Natural killer cell (primary cell): ENCODE measurements at regions not wholly inside any gene's neighbourhood (a gene's known extent, or its start where the extent isn't known, plus 50 kb on each side); places are given as distances from the start of the nearest gene placed in this dataset.

Experiments
- ATAC-seq, 3 donors: fragments of 150-1000 bp in 2 of 3; fragments of 200-7000 bp in 1 of 3; cut with Tn5 transposase; 1 replicate in 1 of 3; 2 replicates in 2 of 3; pipeline ENCODE4 v1.10.0; 2021; ENCODE audit warnings: mild to moderate bottlenecking in 2 of 3, moderate library complexity in 2 of 3
- DNase-seq, 2 donors: peaks; one replicate each; pipeline versions ENCODE4 v3.0.0 to v3.0.0-alpha.2; 2013 to 2021; ENCODE audit warnings: mixed read lengths in 1 of 2
- H3K27ac ChIP-seq: one replicate; pipeline ENCODE4 v1.5.1; 2013; ENCODE audit warnings: mild to moderate bottlenecking, low read length
- H3K27me3 ChIP-seq: one replicate; pipeline ENCODE4 v1.6.1; 2013; ENCODE audit warnings: low read length; ENCODE audit not compliant: control insufficient read depth, insufficient read depth
- H3K36me3 ChIP-seq: one replicate; pipeline ENCODE4 v1.6.1; 2013; ENCODE audit warnings: low read length; ENCODE audit not compliant: control insufficient read depth, insufficient read depth
- H3K4me1 ChIP-seq: one replicate; pipeline ENCODE4 v1.6.1; 2013; ENCODE audit warnings: low read length; ENCODE audit not compliant: control insufficient read depth, insufficient read depth
- H3K4me3 ChIP-seq: one replicate; pipeline ENCODE4 v1.5.1; 2013; ENCODE audit warnings: low read length
- H3K9me3 ChIP-seq: one replicate; pipeline ENCODE4 v1.6.1; 2013; ENCODE audit warnings: low read length; ENCODE audit not compliant: control insufficient read depth, insufficient read depth
- H3K27ac Mint-ChIP-seq, 2 donors: one replicate each; pipeline ENCODE4 v1.8.0; 2022; ENCODE audit warnings: mild to moderate bottlenecking in 2 of 2, mixed read lengths in 2 of 2, moderate library complexity in 1 of 2
- H3K27me3 Mint-ChIP-seq, 2 donors: one replicate each; pipeline ENCODE4 v1.8.0; 2022; ENCODE audit warnings: low read depth in 2 of 2, mixed read lengths in 2 of 2
- H3K36me3 Mint-ChIP-seq: one replicate; pipeline ENCODE4 v1.8.0; 2022; ENCODE audit warnings: mixed read lengths
- H3K4me1 Mint-ChIP-seq, 2 donors: one replicate each; pipeline ENCODE4 v1.8.0; 2022; ENCODE audit warnings: mixed read lengths in 2 of 2
- H3K4me3 Mint-ChIP-seq: one replicate; pipeline ENCODE4 v1.8.0; 2022; ENCODE audit warnings: mild to moderate bottlenecking, moderate library complexity, mixed read lengths
- H3K9me3 Mint-ChIP-seq, 2 donors: one replicate each; pipeline ENCODE4 v1.8.0; 2022; ENCODE audit warnings: mixed read lengths in 2 of 2
- CTCF ChIP-seq: fragments of 200-600 bp; IDR thresholded peaks from one replicate; pipeline ENCODE4 v1.8.0; 2022; ENCODE audit warnings: antibody characterized with exemption
- WGBS: methylation state at CpG from one replicate; pipeline ENCODE4 v1.1.7; 2013; ENCODE audit warnings: missing lambda C conversion rate; ENCODE audit not compliant: insufficient coverage; 5-methylcytosine and 5-hydroxymethylcytosine counted together
- intact Hi-C: fragments of 100-400 bp; cut with micrococcal nuclease; formaldehyde crosslinking; loops from one replicate; pipeline ENCODE4 v1.14.2; 2022

DNA sequence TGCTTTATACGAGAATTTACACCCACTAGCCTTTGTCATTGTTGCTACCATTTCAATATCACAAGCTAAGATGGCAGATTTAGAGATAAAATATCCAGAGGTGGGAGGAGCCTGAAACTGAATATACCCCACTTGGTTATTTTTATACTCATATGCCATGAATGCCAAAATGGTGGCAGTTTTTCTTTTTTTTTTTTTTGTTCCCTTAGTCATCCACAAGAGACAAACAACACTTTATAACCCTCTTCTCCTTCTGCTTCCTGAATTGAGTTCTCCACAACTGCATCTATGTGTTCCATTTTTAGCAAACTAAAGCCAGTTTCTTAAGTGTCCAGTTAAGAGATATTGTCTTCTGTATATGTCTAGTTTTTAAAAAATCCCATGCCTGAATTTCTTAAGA, 558.4 kb downstream of the LMO4 start:
- ATAC-seq (no peak), DNase-seq (no peak)
- no peak for TF ChIP-seq CTCF
- Mint-ChIP-seq H3K36me3 (no peaks in the 10 kb centered on the region), H3K27me3 (peaks cover 0 to 3% of the 10 kb centered on the region in 2 donors), H3K4me3 (no peak overlapping the region), H3K4me1 (no peaks in the 10 kb centered on the region), H3K9me3 (no peaks in the 10 kb centered on the region), H3K27ac (no peak overlapping the region)
- Histone ChIP-seq H3K36me3 (no peaks in the 10 kb centered on the region), H3K4me1 (no peaks in the 10 kb centered on the region), H3K4me3 (no peak overlapping the region), H3K27ac (no peak overlapping the region), H3K9me3 (no peaks in the 10 kb centered on the region), H3K27me3 (no peaks in the 10 kb centered on the region)
- no CpG with 5 or more reads among the region's 1 CpG for WGBS
- intact Hi-C loops = no loop called here

- intact Hi-C loops = no loop called here
- 40% methylated on average over 1 of the region's 2 CpGs for WGBS
- H3K4me3 Mint-ChIP-seq = no peak overlapping the region
Measured at GRCh38 chr1:87888446-87888845, 559.8 kb downstream of the LMO4 start.

DNA sequence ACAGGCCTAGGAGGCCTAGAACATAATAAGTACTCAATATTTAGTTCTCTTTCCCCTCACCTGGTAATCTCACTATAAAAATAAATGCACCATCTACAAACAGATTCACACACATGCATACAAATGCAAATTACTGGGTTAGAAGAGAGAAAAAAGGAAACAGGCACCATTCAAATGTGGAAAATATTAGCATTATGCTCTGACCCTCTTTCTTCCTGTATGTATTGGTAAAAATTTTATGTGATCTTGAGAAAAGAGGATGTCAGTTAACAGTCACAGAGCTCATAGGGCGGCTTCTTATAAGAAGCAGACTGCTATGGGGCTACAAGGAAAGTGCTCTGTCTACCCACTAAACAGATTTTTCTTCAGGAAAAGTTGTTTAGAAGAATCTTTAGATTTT, 565.4 kb downstream of the LMO4 start:
- 100% methylated on average over 1 of the region's 1 CpG for WGBS
- Mint-ChIP-seq H3K27me3 (no peaks in the 10 kb centered on the region), H3K27ac (no peak overlapping the region), H3K4me1 (no peaks in the 10 kb centered on the region), H3K4me3 (no peak overlapping the region), H3K36me3 (no peaks in the 10 kb centered on the region), H3K9me3 (no peaks in the 10 kb centered on the region)
- no peak for ATAC-seq
- H3K36me3 ChIP-seq = no peaks in the 10 kb centered on the region
- DNase-seq = no peak
- H3K27ac ChIP-seq = no peak overlapping the region
- H3K27me3 ChIP-seq = no peaks in the 10 kb centered on the region
- no peak for TF ChIP-seq CTCF
- H3K4me3 ChIP-seq = no peak overlapping the region
- intact Hi-C loops = no loop called here
- H3K4me1 ChIP-seq = no peaks in the 10 kb centered on the region
- H3K9me3 ChIP-seq = no peaks in the 10 kb centered on the region

More at GRCh38 chr1:87888446-87888845, 559.8 kb downstream of the LMO4 start:
- Histone ChIP-seq H3K27me3 (no peaks in the 10 kb centered on the region), H3K4me3 (no peak overlapping the region), H3K9me3 (no peaks in the 10 kb centered on the region), H3K4me1 (no peaks in the 10 kb centered on the region), H3K36me3 (no peaks in the 10 kb centered on the region), H3K27ac (no peak overlapping the region)
- TF ChIP-seq CTCF = no peak
- no peak for ATAC-seq
- no peak for DNase-seq
- H3K27me3 Mint-ChIP-seq = peaks cover 0 to 3% of the 10 kb centered on the region in 2 donors
- no peak overlapping the region for H3K27ac Mint-ChIP-seq
- no peaks in the 10 kb centered on the region for H3K4me1 Mint-ChIP-seq
- no peaks in the 10 kb centered on the region for H3K36me3 Mint-ChIP-seq
- no peaks in the 10 kb centered on the region for H3K9me3 Mint-ChIP-seq

GRCh38 chr1:87897481-87897880, 568.8 kb downstream of the LMO4 start:
- Mint-ChIP-seq H3K27me3 (peaks cover 0 to 2% of the 10 kb centered on the region in 2 donors), H3K9me3 (no peaks in the 10 kb centered on the region), H3K4me3 (no peak overlapping the region), H3K27ac (no peak overlapping the region), H3K36me3 (no peaks in the 10 kb centered on the region), H3K4me1 (peaks cover 0 to under 1% of the 10 kb centered on the region in 2 donors)
- Histone ChIP-seq H3K4me1 (no peaks in the 10 kb centered on the region), H3K4me3 (no peak overlapping the region), H3K9me3 (no peaks in the 10 kb centered on the region), H3K36me3 (no peaks in the 10 kb centered on the region), H3K27ac (no peak overlapping the region), H3K27me3 (no peaks in the 10 kb centered on the region)
- intact Hi-C loops = no loop called here
- TF ChIP-seq CTCF = no peak
- no peak for DNase-seq
- 60% methylated on average over 1 of the region's 1 CpG for WGBS
- no peak for ATAC-seq
